T-helper 1 cell treated with Interleukin-12 subunit alpha and Interleukin-12 subunit beta and Interleukin-4 antibody, amounts not matched to agents 30 μg/mL and 1 μg/mL, for 36 hours (primary cell): ENCODE measurements at regions not wholly inside any gene's neighbourhood (a gene's known extent, or its start where the extent isn't known, plus 50 kb on each side); places are given as distances from the start of the nearest gene placed in this dataset.
"Not testable (repeated sequence)": the region's sequence is repeated elsewhere in the genome, so short reads cannot be mapped to it uniquely, and the experiment has no call there.

Source experiments
- H3K27ac Mint-ChIP-seq: one replicate; pipeline ENCODE4 v1.8.0; 2021; ENCODE audit warnings: mild to moderate bottlenecking, mixed read lengths
- H3K27me3 Mint-ChIP-seq: one replicate; pipeline ENCODE4 v1.8.0; 2021; ENCODE audit warnings: low read depth, mixed read lengths
- H3K36me3 Mint-ChIP-seq: one replicate; pipeline ENCODE4 v1.8.0; 2021; ENCODE audit warnings: low read depth, mixed read lengths
- H3K4me1 Mint-ChIP-seq: one replicate; pipeline ENCODE4 v1.8.0; 2021; ENCODE audit warnings: low read depth, mixed read lengths
- H3K4me3 Mint-ChIP-seq: one replicate; pipeline ENCODE4 v1.8.0; 2021; ENCODE audit warnings: mild to moderate bottlenecking, moderate library complexity, mixed read lengths
- H3K9me3 Mint-ChIP-seq: one replicate; pipeline ENCODE4 v1.8.0; 2021; ENCODE audit warnings: mixed read lengths

DNA sequence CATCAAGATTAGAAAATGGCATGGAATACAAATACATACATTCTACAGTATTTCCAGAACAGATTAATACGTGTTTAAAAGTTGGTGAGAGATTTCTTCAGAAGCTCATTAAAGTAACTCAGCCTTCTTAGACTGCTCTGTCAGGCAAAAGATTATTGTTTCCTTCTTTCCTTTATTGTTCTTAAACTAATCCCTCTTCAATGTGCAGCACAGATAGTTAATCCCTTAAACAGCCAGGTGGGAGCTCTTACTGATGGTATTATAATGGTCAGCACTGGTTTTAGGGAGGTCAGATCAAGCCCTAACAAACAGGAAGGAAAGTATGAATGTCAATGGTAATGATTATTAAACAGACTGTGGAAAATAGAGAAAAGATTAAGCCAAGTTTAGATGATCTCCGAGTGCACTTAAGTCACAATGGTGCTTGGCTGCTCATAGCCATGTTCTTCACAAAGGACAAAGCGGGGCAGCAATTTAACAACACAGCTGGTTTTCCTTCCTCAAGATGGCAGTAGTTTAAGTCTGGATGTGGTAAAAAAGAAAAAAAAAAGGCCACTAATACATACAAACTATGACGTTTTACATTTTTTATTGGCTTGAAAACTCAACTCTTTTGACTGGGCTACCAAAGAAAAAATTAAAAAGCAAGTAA lies 992.6 kb downstream of the PCDH9 start:
- no peaks in the 10 kb centered on the region for H3K4me1 Mint-ChIP-seq
- no peak overlapping the region for H3K4me3 Mint-ChIP-seq
- peaks cover 21% of the 10 kb centered on the region for H3K9me3 Mint-ChIP-seq
- H3K27me3 Mint-ChIP-seq = no peaks in the 10 kb centered on the region
- no peaks in the 10 kb centered on the region for H3K36me3 Mint-ChIP-seq
- H3K27ac Mint-ChIP-seq = no peak overlapping the region

DNA sequence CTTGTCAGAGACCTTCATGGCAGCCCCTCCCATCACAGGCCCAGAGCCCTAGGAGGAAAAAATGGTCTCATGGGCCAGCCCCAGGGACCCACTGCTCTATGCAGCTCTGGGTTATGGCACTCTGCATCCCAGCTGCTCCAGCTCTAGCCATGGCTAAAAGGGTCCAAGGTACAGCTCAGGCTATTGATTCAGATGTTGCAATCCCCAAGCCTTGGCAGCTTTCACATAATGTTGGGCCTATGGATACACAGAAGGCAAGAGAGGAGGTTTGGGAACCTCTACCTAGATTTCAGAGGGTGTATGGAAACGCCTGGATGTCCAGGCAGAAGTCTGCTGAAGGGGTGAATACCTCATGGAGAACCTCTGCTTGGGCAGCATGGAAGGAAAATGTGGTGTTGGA lies 996.0 kb downstream of the PCDH9 start:
- H3K36me3 Mint-ChIP-seq = no peaks in the 10 kb centered on the region
- no peak overlapping the region for H3K4me3 Mint-ChIP-seq
- peaks cover 17% of the 10 kb centered on the region for H3K9me3 Mint-ChIP-seq
- H3K27ac Mint-ChIP-seq = no peak overlapping the region
- no peaks in the 10 kb centered on the region for H3K27me3 Mint-ChIP-seq
- no peaks in the 10 kb centered on the region for H3K4me1 Mint-ChIP-seq

DNA sequence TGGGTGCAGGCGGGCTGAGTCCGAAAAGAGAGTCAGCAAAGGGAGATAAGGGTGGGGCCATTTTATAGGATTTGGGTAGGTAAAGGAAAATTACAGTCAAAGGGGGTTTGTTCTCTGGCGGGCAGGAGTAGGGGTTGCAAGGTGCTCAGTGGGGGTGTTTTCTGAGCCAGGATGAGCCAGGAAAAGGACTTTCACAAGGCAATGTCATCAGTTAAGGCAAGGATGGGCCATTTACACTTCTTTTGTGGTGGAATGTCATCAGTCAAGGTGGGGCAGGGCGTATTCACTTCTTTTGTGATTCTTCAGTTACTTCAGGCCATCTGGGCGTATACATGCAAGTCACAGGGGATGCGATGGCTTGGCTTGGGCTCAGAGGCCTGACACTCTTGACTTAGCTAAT lies 998.2 kb downstream of the PCDH9 start:
- H3K4me3 Mint-ChIP-seq, H3K36me3 Mint-ChIP-seq: not testable (repeated sequence)

DNA sequence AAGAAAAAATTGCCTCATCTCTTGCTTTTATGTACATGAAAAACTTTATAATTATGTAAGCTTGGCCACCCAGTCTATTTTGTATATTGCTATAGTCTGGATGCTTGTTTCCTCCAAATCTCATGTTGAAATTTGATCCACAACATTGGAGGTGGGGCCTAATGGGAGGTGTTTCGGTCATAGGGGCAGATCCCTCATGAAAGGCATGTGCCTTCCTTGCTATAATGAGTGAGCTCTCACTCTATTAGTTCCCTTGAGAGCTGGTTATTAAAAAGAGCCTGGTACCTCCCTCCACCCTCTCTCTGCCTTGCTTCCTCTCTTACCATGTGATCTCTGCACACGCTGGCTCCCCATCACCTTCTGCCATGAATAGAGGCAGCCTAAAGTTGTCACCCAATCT lies 1005.1 kb downstream of the PCDH9 start:
- no peak overlapping the region for H3K4me3 Mint-ChIP-seq

More for the DNA sequence above, 998.2 kb downstream of the PCDH9 start:
- H3K27ac Mint-ChIP-seq, H3K27me3 Mint-ChIP-seq, H3K4me1 Mint-ChIP-seq: not testable (repeated sequence)
- H3K9me3 Mint-ChIP-seq = peaks cover 12% of the 10 kb centered on the region

DNA sequence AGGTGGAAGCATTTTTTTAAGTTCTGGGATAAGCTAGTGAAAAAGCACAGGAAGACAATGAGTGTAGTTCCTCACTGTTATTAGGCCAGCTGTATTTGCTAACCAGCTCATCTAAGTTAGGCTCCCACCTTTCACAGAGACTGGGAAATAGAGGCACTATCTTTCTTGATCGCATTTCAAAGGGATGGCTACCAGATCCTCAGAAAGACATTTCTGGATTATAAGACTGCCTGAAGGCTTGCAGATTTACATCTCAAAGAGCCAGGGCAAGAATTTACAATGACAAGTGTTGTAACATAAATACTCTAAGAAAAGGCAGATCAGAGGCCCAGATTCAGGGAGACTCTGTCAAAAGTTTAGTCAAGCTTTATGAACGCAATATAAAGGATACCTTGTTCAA lies 1005.5 kb downstream of the PCDH9 start:
- H3K36me3 Mint-ChIP-seq = no peaks in the 10 kb centered on the region
- no peak overlapping the region for H3K4me3 Mint-ChIP-seq
- H3K4me1 Mint-ChIP-seq = peaks cover 2% of the 10 kb centered on the region
- H3K27ac Mint-ChIP-seq = no peak overlapping the region
- no peaks in the 10 kb centered on the region for H3K27me3 Mint-ChIP-seq
- H3K9me3 Mint-ChIP-seq = peaks cover 3% of the 10 kb centered on the region

More for the DNA sequence above, 1005.1 kb downstream of the PCDH9 start:
- H3K27ac Mint-ChIP-seq = no peak overlapping the region
- no peaks in the 10 kb centered on the region for H3K36me3 Mint-ChIP-seq
- H3K4me1 Mint-ChIP-seq = peaks cover 2% of the 10 kb centered on the region
- no peaks in the 10 kb centered on the region for H3K27me3 Mint-ChIP-seq
- H3K9me3 Mint-ChIP-seq = peaks cover 3% of the 10 kb centered on the region

DNA sequence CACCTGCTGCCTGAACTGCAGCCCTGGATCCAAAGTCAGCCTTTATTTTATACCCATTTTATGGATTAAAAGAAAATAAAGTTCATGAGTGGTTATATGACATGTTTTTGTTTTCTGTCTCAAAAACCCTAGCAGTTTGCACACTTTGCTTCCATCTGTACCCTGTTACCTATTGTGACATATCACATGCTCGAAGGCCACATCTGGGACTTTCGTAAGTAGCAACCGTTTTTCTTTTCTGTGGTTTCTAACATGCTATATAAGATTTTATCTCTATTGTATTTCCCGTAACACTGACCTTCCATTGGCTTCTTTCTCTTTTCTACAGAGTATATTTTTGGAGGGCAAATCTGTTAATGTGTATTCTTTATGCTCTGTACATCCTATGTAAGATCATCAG lies 1007.2 kb downstream of the PCDH9 start:
- Mint-ChIP-seq H3K36me3 (no peaks in the 10 kb centered on the region), H3K9me3 (peaks cover 3% of the 10 kb centered on the region), H3K4me3 (no peak overlapping the region), H3K27ac (no peak overlapping the region), H3K27me3 (no peaks in the 10 kb centered on the region), H3K4me1 (peaks cover 2% of the 10 kb centered on the region)

DNA sequence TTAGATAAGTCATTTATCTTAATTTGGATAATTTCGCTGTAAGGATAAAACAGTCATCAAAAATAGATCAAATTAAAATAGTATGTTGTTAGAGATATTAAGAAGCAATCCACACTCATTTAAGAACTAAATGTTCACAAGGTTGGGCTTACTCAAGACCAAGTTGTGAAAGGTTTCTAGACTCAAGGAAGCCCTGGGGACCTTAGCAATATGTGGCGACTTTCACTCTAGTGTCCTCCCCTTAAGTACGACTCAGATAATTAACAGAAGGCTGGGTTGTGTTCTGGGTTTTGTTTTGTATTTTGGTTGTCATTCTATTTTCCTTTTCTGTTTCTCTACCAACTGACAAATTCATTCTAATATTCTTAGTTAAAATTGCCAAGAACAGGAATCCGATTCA lies 1008.0 kb downstream of the PCDH9 start:
- no peak overlapping the region for H3K4me3 Mint-ChIP-seq
- peaks cover 2% of the 10 kb centered on the region for H3K4me1 Mint-ChIP-seq
- peaks cover 3% of the 10 kb centered on the region for H3K9me3 Mint-ChIP-seq
- H3K27me3 Mint-ChIP-seq = no peaks in the 10 kb centered on the region
- no peak overlapping the region for H3K27ac Mint-ChIP-seq
- H3K36me3 Mint-ChIP-seq = no peaks in the 10 kb centered on the region

DNA sequence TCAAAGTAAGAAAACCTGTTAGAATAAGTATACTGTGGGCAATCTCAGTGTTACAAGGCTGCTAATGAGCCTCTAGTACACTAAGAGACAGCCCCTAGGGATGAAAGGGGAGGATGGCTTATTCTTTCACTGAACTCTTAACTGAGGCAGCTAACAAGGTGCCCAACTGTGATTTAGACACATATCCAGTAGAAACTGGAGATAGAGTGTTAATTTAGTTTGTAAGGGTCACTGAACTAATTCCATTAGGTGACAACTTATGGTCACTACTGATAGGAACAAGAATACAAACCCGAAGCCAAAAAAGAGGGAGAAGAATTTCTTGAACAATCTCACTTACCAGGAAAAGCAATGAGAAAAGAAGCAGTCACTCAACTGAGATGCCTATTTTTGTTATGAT lies 1010.6 kb downstream of the PCDH9 start:
- H3K27me3 Mint-ChIP-seq = no peaks in the 10 kb centered on the region
- no peaks in the 10 kb centered on the region for H3K36me3 Mint-ChIP-seq
- no peak overlapping the region for H3K4me3 Mint-ChIP-seq
- H3K9me3 Mint-ChIP-seq = peaks cover 7% of the 10 kb centered on the region
- peaks cover 2% of the 10 kb centered on the region for H3K4me1 Mint-ChIP-seq
- no peak overlapping the region for H3K27ac Mint-ChIP-seq

DNA sequence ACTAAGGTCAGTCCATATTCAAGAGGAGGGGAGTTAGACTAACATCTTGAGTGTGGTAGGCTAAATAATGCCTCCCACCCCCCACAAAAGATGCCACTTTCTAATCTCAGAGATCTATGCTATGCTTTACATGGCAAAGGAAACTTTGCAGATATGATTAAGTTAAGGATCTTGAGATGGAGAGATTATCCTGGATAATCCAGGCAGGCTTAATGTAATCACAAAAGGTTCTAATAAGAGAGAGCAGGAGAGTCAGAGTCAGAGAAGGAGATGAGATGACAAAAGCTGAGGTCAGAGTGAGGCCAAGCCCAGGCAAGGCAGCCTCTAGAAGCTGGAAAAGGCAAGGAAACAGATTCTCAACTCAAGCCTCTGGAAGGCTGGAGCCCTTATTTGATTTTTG lies 1011.6 kb downstream of the PCDH9 start:
- H3K36me3 Mint-ChIP-seq = no peaks in the 10 kb centered on the region
- no peak overlapping the region for H3K27ac Mint-ChIP-seq
- H3K9me3 Mint-ChIP-seq = peaks cover 7% of the 10 kb centered on the region

DNA sequence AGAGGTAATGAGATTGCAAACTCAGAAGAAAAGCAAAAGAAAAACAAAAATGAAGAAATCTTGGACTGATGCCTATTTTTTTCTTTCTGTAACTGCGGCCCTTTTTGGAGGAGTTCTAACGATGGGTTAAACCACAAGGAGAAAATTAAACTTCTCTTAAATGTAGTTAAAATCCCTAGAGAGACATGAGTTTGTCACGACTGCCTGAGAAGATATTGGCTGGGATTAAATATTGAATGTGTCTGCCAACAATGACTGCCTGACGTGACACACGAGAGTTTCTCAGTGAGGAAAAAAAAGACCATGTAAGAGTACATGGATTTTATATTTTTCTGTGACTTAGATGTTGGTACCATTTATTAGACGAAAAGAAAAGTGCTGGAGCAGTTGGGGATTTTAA lies 1013.4 kb downstream of the PCDH9 start:
- no peaks in the 10 kb centered on the region for H3K27me3 Mint-ChIP-seq
- no peak overlapping the region for H3K27ac Mint-ChIP-seq
- peaks cover 12% of the 10 kb centered on the region for H3K9me3 Mint-ChIP-seq
- no peaks in the 10 kb centered on the region for H3K36me3 Mint-ChIP-seq
- H3K4me3 Mint-ChIP-seq = no peak overlapping the region
- no peaks in the 10 kb centered on the region for H3K4me1 Mint-ChIP-seq

More for the DNA sequence above, 1011.6 kb downstream of the PCDH9 start:
- Mint-ChIP-seq H3K4me3 (no peak overlapping the region), H3K4me1 (peaks cover 2% of the 10 kb centered on the region), H3K27me3 (no peaks in the 10 kb centered on the region)

DNA sequence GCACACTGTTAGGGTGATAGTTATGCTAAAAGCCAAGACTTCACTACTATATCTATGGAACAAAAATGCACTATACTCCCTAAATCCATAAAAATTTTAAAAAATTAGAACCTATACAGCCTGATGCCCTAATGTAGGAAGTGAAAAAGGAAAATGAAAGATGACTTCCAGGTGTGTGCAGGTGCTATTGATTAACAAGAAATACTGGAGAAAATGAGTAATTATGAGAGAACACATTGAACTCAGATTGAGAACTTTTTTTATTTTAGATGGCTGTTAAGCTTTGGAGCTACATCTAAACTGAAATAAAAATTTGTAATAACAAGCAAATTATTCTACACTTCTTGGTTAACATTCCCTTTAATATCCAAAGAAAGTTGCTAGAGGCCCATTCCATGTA lies 1015.7 kb downstream of the PCDH9 start:
- H3K4me1 Mint-ChIP-seq = no peaks in the 10 kb centered on the region
- H3K27ac Mint-ChIP-seq = no peak overlapping the region
- no peaks in the 10 kb centered on the region for H3K36me3 Mint-ChIP-seq
- no peaks in the 10 kb centered on the region for H3K27me3 Mint-ChIP-seq
- H3K9me3 Mint-ChIP-seq = peaks cover 16% of the 10 kb centered on the region
- H3K4me3 Mint-ChIP-seq = no peak overlapping the region

DNA sequence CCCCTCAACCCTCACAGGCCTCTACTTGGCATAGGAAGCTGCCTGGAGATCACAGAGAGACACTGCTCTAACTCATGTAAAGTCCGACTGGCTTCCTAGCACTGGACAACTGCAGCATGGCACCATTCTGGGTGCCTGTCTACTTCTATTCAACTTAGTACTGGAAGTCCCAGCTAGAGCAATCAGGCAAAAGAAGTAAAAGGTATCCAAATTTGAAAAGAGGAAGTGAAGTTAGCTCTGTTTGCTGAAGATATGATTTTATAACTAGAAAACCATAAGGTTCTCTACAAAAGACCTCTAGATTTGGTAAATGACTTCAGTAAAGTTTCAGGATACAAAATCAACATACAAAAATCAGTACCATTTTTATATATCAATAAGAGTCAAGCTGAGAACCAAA lies 1017.6 kb downstream of the PCDH9 start:
- H3K4me1 Mint-ChIP-seq = no peaks in the 10 kb centered on the region
- H3K27me3 Mint-ChIP-seq = no peaks in the 10 kb centered on the region

DNA sequence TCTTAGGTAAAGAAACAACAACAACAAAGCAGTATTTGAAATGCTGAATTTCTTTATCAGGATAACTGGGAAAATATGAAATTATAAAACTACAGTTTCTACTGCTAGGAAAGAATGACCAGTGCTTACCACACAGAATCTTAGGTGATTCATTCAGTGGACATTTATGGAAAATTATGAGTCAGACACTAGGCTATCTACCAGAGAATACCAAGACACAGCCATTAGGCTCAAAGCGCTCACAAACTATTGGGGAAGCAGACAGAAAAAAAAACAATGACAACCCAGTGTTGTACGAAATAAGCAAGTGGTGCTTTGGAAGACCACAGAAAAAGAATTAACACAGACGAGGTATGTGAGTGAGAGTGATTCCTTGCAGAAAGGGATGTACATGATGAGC lies 1019.5 kb downstream of the PCDH9 start:
- no peaks in the 10 kb centered on the region for H3K36me3 Mint-ChIP-seq
- no peaks in the 10 kb centered on the region for H3K4me1 Mint-ChIP-seq
- no peak overlapping the region for H3K4me3 Mint-ChIP-seq
- no peaks in the 10 kb centered on the region for H3K27me3 Mint-ChIP-seq
- H3K27ac Mint-ChIP-seq = no peak overlapping the region
- H3K9me3 Mint-ChIP-seq = peaks cover 13% of the 10 kb centered on the region

More for the DNA sequence above, 1017.6 kb downstream of the PCDH9 start:
- no peak overlapping the region for H3K27ac Mint-ChIP-seq
- H3K36me3 Mint-ChIP-seq = no peaks in the 10 kb centered on the region
- H3K4me3 Mint-ChIP-seq = no peak overlapping the region
- H3K9me3 Mint-ChIP-seq = peaks cover 16% of the 10 kb centered on the region

DNA sequence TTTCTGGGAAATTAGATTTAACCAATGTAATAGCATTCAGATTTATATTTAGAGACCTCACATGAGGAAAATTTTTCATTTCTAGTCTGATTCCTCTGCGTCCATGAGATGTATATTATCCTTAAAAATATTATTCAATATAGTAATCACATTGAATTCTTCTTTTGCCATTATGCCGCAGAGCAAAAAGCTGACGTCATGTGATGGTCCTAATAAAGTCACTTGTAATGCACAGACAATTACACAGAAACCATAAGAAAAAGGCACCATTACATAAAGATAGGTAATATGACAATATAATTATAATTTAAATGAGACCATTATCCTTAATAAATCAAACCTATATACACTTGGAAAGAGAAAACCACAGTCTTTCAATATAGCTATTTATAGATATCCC lies 1021.5 kb downstream of the PCDH9 start:
- Mint-ChIP-seq H3K9me3 (peaks cover 11% of the 10 kb centered on the region), H3K4me1 (no peaks in the 10 kb centered on the region), H3K27me3 (no peaks in the 10 kb centered on the region), H3K36me3 (no peaks in the 10 kb centered on the region), H3K4me3 (no peak overlapping the region), H3K27ac (no peak overlapping the region)

DNA sequence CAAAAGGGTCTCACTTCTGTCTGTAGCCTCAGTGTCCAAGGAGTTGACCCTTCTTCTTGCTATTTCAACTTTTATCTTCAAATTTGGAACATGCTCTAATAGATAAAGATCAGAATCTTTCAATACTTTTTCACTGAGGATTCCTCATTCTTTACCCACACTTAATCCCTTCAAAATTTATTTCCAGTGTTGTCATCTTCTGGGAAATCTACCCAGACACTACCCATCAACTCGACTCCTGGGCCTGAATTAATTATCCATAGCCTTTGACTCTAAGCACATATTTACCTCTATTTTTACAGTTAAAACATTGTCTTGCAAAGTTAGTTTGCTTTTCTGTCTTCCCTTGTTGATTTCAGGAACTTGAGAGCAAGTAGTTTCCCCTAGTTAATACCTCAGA lies 1022.5 kb downstream of the PCDH9 start:
- Mint-ChIP-seq H3K4me3 (no peak overlapping the region), H3K27ac (no peak overlapping the region), H3K27me3 (no peaks in the 10 kb centered on the region), H3K4me1 (no peaks in the 10 kb centered on the region), H3K36me3 (no peaks in the 10 kb centered on the region), H3K9me3 (peaks cover 3% of the 10 kb centered on the region)

DNA sequence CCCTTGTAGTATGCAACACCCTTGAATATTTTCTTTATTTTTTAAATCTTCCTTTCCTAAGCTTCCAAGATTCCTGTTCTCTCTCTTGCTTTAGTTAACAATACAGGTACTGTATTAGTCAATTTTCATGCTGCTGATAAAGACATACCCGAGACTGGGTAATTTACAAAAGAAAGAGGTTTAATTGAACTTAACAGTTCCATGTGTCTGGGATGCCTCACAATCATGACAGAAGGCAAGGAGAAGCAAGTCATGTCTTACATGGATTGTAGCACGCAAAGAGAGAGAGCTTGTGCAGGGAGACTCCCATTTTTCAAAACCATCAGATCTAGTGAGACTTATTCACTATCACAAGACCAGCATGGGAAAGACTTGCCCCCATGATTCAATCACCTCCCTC lies 1024.3 kb downstream of the PCDH9 start:
- Mint-ChIP-seq H3K27ac (no peak overlapping the region), H3K4me3 (no peak overlapping the region), H3K9me3 (peaks cover 2% of the 10 kb centered on the region), H3K36me3 (no peaks in the 10 kb centered on the region), H3K27me3 (no peaks in the 10 kb centered on the region), H3K4me1 (no peaks in the 10 kb centered on the region)
